Stomach (tissue), 8 donors: ENCODE measurements at regions not wholly inside any gene's neighbourhood (a gene's known extent, or its start where the extent isn't known, plus 50 kb on each side); places are given as distances from the start of the nearest gene placed in this dataset.

Experiments
- DNase-seq, 2 donors: peaks; one replicate each; pipeline versions ENCODE4 v3.0.0 to v3.0.0-alpha.2; 2013 to 2019
- H3K27ac ChIP-seq, 5 donors: fragments of 200-600 bp in 4 of 5; sonication (generic) in 4 of 5; one replicate each; pipeline ENCODE4 v1.5.1; 2013 to 2019; ENCODE audit warnings: mild to moderate bottlenecking in 1 of 5, moderate library complexity in 1 of 5
- H3K27me3 ChIP-seq, 3 donors: fragments of 200-600 bp; sonication (generic); one replicate each; pipeline ENCODE4 v1.5.1; 2017 to 2019; ENCODE audit warnings: mixed run types in 1 of 3
- H3K36me3 ChIP-seq, 4 donors: fragments of 200-600 bp; sonication (generic); 1 replicate in 3 of 4; 2 replicates in 1 of 4; pipeline ENCODE4 v1.5.1; 2016 to 2019
- H3K4me1 ChIP-seq, 4 donors: fragments of 200-600 bp; sonication (generic); one replicate each; pipeline ENCODE4 v1.5.1; 2016 to 2019
- H3K4me3 ChIP-seq, 4 donors: fragments of 200-600 bp; sonication (generic) in 3 of 4; one replicate each; pipeline ENCODE4 v1.5.1; 2016 to 2019; ENCODE audit warnings: mild to moderate bottlenecking in 1 of 4
- H3K9me3 ChIP-seq, 4 donors: fragments of 200-600 bp; sonication (generic); one replicate each; pipeline ENCODE4 v1.5.1; 2016 to 2019
- EP300 ChIP-seq: sonication (generic); formaldehyde crosslinking; IDR thresholded peaks from one replicate; pipeline ENCODE4 v1.6.1; 2017; ENCODE audit warnings: antibody characterized with exemption
- POLR2A ChIP-seq, 4 donors: fragments of 450-650 bp; IDR thresholded peaks; one replicate each; pipeline ENCODE4 v1.6.1; 2016; ENCODE audit warnings: antibody characterized with exemption in 4 of 4, control low read depth in 2 of 4, mild to moderate bottlenecking in 1 of 4, moderate library complexity in 1 of 4
- POLR2AphosphoS5 ChIP-seq, 3 donors: sonication (generic); formaldehyde crosslinking; IDR thresholded peaks; one replicate each; pipeline ENCODE4 v1.6.1; 2016; ENCODE audit warnings: antibody characterized with exemption in 3 of 3
- WGBS, 5 donors: extraction: QIAGEN DNeasy Blood & Tissue Kit in 3 of 5; methylation state at CpG; one replicate each; pipeline versions ENCODE4 v1.1.5 to v1.1.7; 2013 to 2018; 5-methylcytosine and 5-hydroxymethylcytosine counted together
- intact Hi-C: fragments of 100-400 bp; cut with DNase I; formaldehyde crosslinking; loops from one replicate; pipeline ENCODE4 v1.15.1; 2023; ENCODE audit warnings: low total_unique reads
- TF ChIP-seq, protein P1 (sequence below), 7 experiments: fragments of 450-650 bp in 4 of 7; fragments of 200-600 bp in 3 of 7; sonication (generic) in 3 of 7; IDR thresholded peaks; one replicate each; pipeline ENCODE4 v1.5.1; 2016 to 2019; ENCODE audit warnings: antibody characterized with exemption in 7 of 7, control low read depth in 2 of 7, mild to moderate bottlenecking in 1 of 7
- donor health status: healthy with polysubstance abuse.
- donor health status: Bipolar disorder and iron deficiency.
- donor health status: healthy.

DNA sequence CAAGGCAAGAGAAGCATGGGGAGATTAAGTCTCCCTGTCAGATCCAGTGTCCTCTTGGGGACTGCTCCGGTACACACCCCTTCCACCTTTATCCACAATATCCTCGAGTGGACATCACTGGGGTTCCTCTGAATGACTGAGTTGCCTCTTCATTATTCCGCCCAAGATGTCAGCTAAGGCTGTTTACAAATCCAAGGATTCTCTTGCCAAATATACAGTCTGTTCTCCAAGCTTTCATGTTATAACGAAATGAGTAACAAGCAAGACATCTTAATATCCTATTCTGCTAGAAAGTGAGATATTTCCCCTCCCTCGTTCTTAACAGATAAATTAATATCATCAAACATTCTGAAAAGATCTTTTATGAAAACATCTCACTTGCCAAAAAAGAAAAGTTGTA, 314.1 kb upstream of the IRX5 start:
- TF ChIP-seq POLR2A (IDR thresholded peaks at IDR 0.05) = no peak
- TF ChIP-seq POLR2AphosphoS5 (IDR thresholded peaks at IDR 0.05) = no peak
- TF ChIP-seq, protein P1, sequence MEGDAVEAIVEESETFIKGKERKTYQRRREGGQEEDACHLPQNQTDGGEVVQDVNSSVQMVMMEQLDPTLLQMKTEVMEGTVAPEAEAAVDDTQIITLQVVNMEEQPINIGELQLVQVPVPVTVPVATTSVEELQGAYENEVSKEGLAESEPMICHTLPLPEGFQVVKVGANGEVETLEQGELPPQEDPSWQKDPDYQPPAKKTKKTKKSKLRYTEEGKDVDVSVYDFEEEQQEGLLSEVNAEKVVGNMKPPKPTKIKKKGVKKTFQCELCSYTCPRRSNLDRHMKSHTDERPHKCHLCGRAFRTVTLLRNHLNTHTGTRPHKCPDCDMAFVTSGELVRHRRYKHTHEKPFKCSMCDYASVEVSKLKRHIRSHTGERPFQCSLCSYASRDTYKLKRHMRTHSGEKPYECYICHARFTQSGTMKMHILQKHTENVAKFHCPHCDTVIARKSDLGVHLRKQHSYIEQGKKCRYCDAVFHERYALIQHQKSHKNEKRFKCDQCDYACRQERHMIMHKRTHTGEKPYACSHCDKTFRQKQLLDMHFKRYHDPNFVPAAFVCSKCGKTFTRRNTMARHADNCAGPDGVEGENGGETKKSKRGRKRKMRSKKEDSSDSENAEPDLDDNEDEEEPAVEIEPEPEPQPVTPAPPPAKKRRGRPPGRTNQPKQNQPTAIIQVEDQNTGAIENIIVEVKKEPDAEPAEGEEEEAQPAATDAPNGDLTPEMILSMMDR (IDR thresholded peaks at IDR 0.05) = no peak
- no peak for TF ChIP-seq EP300
- 66 to 71% (median 69%) methylated on average over 5 of the region's 5 CpGs for WGBS, 5 donors

DNA sequence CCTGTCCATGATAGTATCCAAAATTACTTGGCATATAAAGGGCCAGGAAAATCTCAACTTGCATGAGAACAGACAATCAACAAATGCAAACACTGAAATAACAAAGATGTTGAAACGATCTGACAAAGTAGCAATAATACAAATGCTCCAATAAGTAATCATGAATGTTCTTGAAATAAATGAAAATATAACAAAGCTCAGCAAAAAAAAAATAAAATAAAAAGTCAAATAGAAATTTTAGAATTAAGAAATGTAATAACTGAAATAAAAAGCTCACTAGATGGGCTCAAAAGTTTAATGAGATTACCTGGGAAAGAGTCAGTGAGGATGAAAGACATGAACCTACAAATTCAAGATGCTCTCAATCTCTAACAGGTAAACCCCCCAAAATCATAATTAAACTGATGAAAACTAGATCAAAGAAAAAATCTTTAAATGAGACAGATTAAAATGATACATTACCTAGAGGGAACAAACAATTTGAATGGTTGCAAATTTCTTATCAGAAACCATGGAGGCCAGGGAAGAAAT, 319.0 kb upstream of the IRX3 start:
- TF ChIP-seq EP300 = no peak
- TF ChIP-seq POLR2AphosphoS5 (IDR thresholded peaks at IDR 0.05) = no peak
- TF ChIP-seq, protein P1 (IDR thresholded peaks at IDR 0.05) = no peak
- TF ChIP-seq POLR2A (IDR thresholded peaks at IDR 0.05) = no peak
- Histone ChIP-seq H3K27me3 (no peaks in the 10 kb centered on the region), H3K27ac (no peak overlapping the region), H3K36me3 (no peaks in the 10 kb centered on the region), H3K4me1 (no peaks in the 10 kb centered on the region), H3K4me3 (no peak overlapping the region), H3K9me3 (peaks cover 0 to 31% (median 19%) of the 10 kb centered on the region in 4 donors)
- no peak for DNase-seq
- intact Hi-C loops = no loop called here
- WGBS, 5 donors = 82 to 94% (median 90%) methylated on average over 1 of the region's 1 CpG

More for the DNA sequence above, 314.1 kb upstream of the IRX5 start:
- no peak for DNase-seq
- Histone ChIP-seq H3K4me1 (no peaks in the 10 kb centered on the region), H3K4me3 (no peak overlapping the region), H3K27me3 (no peaks in the 10 kb centered on the region), H3K9me3 (no peaks in the 10 kb centered on the region), H3K27ac (no peak overlapping the region), H3K36me3 (no peaks in the 10 kb centered on the region)
- intact Hi-C loops = no loop called here

DNA sequence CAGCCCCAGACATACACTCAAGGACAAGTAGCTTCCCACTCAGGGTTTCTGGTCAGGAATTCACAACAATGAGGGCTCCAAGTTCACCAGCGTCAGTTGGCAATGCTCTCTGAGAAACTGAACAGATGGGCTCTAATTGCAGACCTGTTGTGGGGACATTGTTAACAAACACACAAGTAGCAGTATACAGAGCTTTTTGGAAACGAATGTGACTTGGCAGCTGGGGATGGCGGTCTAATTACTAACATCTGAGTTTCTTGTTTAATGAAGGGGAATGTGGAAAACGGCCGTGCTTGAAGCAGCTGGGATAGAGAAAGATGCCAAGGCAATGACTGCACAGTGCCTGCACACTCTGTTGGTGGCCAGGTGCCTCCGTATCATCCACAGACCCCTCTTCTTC, 316.1 kb upstream of the IRX3 start:
- TF ChIP-seq, protein P1 (IDR thresholded peaks at IDR 0.05) = no peak
- TF ChIP-seq POLR2A (IDR thresholded peaks at IDR 0.05) = no peak
- TF ChIP-seq POLR2AphosphoS5 (IDR thresholded peaks at IDR 0.05) = no peak
- TF ChIP-seq EP300 = no peak
- DNase-seq = peak in 1 of 2 donors; percentile 11
- intact Hi-C loops = no loop called here
- Histone ChIP-seq H3K36me3 (no peaks in the 10 kb centered on the region), H3K4me1 (no peaks in the 10 kb centered on the region), H3K27ac (no peak overlapping the region), H3K9me3 (peaks cover 0 to 31% (median 14%) of the 10 kb centered on the region in 4 donors), H3K4me3 (no peak overlapping the region), H3K27me3 (no peaks in the 10 kb centered on the region)
- WGBS, 5 donors = 62 to 75% (median 69%) methylated on average over 6 of the region's 6 CpGs

DNA sequence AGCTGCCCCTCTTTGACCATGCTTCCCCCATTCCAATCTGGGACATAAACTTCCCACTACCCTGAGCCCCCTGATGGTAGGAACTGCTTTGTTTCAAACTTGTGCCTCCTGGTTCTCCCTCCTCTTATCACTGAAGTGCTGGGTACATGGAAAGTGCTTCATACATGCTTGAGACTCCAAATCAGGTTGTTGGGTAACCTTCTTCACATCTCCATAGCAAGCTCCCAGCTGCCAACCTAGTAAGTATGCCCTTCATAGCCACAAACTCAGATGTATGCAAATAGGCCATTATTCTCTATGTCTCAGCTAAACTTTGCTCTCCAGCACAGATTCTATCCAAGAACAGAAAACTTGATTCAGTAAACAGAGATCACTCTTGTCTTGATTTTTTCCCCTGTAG, 310.6 kb upstream of the IRX3 start:
- intact Hi-C loops = no loop called here
- no peak for TF ChIP-seq POLR2A (IDR thresholded peaks at IDR 0.05)
- no peak for TF ChIP-seq POLR2AphosphoS5 (IDR thresholded peaks at IDR 0.05)
- TF ChIP-seq, protein P1 (IDR thresholded peaks at IDR 0.05) = no peak
- no peak for TF ChIP-seq EP300
- Histone ChIP-seq H3K4me3 (no peak overlapping the region), H3K27me3 (peaks cover 0 to 25% (median 0%) of the 10 kb centered on the region in 3 donors), H3K27ac (no peak overlapping the region), H3K36me3 (no peaks in the 10 kb centered on the region), H3K9me3 (peaks cover 0 to 10% (median 3%) of the 10 kb centered on the region in 4 donors), H3K4me1 (peaks cover 0 to 8% (median 0%) of the 10 kb centered on the region in 4 donors)
- DNase-seq = no peak
